C4-2B (cell line): ENCODE measurements at regions not wholly inside any gene's neighbourhood (a gene's known extent, or its start where the extent isn't known, plus 50 kb on each side); places are given as distances from the start of the nearest gene placed in this dataset.

Experiments
- H3K27ac ChIP-seq: fragments of 450-650 bp; 2 replicates; pipeline ENCODE4 v1.5.1; 2017
- CTCF ChIP-seq: fragments of 450-650 bp; conservative IDR thresholded peaks from 2 replicates; pipeline ENCODE4 v1.5.1; 2017; ENCODE audit warnings: mild to moderate bottlenecking
- ZFX ChIP-seq: fragments of 450-650 bp; IDR thresholded peaks from 2 replicates; pipeline ENCODE4 v1.6.1; 2017

GRCh38 chr21:25240974-25241373, 366.3 kb downstream of the MRPL39 start:
- TF ChIP-seq CTCF (no peak), ZFX (no peak)
- H3K27ac ChIP-seq: no peak overlapping the region

GRCh38 chr21:25234857-25235801, 372.2 kb downstream of the MRPL39 start:
- no peak overlapping the region for H3K27ac ChIP-seq
- TF ChIP-seq CTCF (no peak), ZFX (no peak)

GRCh38 chr21:25220954-25221353, 386.3 kb downstream of the MRPL39 start:
- TF ChIP-seq ZFX (no peak), CTCF (no peak)
- H3K27ac ChIP-seq: no peak overlapping the region

GRCh38 chr21:25220169-25220568, 387.1 kb downstream of the MRPL39 start:
- TF ChIP-seq ZFX: no peak
- no peak for TF ChIP-seq CTCF
- no peak overlapping the region for H3K27ac ChIP-seq

GRCh38 chr21:25215698-25216384, 391.4 kb downstream of the MRPL39 start:
- TF ChIP-seq CTCF: no peak
- no peak for TF ChIP-seq ZFX
- H3K27ac ChIP-seq: no peak overlapping the region

- TF ChIP-seq ZFX: no peak
- no peak for TF ChIP-seq CTCF
- H3K27ac ChIP-seq: no peak overlapping the region
These were observed 392.6 kb downstream of the MRPL39 start for GRCh38 chr21:25214676-25215075.

- no peak overlapping the region for H3K27ac ChIP-seq
- TF ChIP-seq ZFX (no peak), CTCF (no peak)
These were observed 407.3 kb downstream of the MRPL39 start for GRCh38 chr21:25199944-25200343.
